ENCODE measurements at regions not wholly inside any gene's neighbourhood (a gene's known extent, or its start where the extent isn't known, plus 50 kb on each side); places are given as distances from the start of the nearest gene placed in this dataset.

DNA sequence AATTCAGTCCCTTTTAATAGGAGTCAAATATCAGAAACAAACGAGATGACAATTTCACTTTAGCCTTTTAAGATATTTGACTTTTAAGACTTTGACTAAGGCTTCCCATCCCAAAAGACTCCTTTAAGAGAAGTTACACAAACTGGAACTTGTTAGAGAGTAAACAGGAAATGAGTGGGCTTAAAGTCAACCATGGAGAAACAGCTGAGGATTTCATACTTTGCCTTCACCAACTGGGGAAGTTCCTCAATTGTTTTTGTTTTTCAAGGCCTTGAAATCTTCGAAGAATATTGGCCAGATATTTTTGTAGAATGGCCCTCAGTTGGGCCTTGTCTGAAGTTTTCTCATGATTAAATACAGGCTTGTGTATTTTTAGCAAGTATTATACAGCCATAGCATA, 227.3 kb downstream of the POU4F1 start:
- DNase-seq (ENCODE audit: low read depth, low spot score): no peak
- H3K4me3 ChIP-seq (ENCODE audit: low read length): no peak overlapping the region

GRCh38 chr13:78372581-78372980, 230.8 kb downstream of the POU4F1 start:
- no peak overlapping the region for H3K4me3 ChIP-seq (ENCODE audit: low read length)
- DNase-seq (ENCODE audit: low read depth, low spot score): no peak

DNA sequence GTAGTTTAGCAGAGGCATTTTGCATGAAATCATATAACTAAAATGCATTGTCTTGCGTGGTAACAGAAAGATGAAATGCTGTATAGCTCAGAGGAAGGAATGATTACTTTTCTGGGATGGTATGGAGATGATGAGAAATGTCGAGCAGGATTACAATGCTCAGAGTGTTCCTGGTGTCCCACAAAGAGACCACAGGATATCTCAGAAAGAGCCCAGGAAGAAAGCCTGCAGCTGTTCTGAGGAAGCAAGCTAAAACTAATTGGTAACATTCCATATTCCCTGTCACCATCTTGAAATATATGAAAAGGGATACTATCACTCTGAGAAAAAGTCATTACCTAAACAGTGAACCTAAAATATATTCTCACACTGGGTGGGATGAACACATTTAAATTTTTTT, 233.1 kb downstream of the POU4F1 start:
- no peak for DNase-seq (ENCODE audit: low read depth, low spot score)
- no peak overlapping the region for H3K4me3 ChIP-seq (ENCODE audit: low read length)

GRCh38 chr13:78364711-78365110, 238.6 kb downstream of the POU4F1 start:
- H3K4me3 ChIP-seq (ENCODE audit: low read length): no peak overlapping the region
- no peak for DNase-seq (ENCODE audit: low read depth, low spot score)

GRCh38 chr13:78341032-78341431, 262.3 kb downstream of the POU4F1 start:
- no peak overlapping the region for H3K4me3 ChIP-seq (ENCODE audit: low read length)
- no peak for DNase-seq (ENCODE audit: low read depth, low spot score)

DNA sequence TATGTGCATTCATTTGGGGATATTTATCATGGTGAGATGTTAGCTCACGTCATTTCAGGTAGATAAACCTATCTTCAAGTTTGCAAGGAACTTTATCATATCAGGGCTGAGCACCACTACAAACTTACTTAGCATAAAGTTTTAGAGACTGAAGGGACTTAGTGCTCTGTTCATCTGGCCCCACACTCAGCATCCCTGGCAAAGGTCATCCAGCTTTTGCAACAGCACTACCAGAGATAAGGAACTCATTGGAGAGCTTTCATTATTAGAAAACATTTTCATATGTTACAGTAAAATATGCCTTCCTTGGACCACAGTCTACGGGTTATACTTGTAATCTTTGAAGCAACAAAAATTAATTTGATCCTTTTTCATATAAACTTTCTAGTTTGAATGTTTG, 263.4 kb downstream of the POU4F1 start:
- no peak overlapping the region for H3K4me3 ChIP-seq (ENCODE audit: low read length)
- no peak for DNase-seq (ENCODE audit: low read depth, low spot score)

DNA sequence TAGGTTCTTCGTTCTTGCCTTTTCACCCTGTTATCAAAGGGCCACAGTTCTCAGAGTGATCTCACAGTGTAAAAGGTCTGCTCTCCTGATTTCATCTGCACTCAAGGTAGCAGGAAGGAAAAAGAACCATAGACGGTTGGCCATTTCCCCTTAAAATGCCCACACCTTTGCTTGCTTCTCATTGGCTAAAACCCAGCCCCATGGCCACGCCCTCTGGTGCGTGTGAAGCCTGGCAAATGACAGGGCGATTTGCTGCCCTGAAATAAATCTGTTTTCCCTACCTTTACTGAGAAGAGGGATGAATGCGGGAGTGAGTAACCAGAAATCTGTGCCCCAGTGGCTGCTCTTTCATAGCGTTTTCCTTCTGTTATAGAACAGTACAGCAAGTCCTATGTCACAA, 269.3 kb downstream of the POU4F1 start:
- no peak overlapping the region for H3K4me3 ChIP-seq (ENCODE audit: low read length)
- DNase-seq (ENCODE audit: low read depth, low spot score): no peak

- no peak overlapping the region for H3K4me3 ChIP-seq (ENCODE audit: low read length)
- no peak for DNase-seq (ENCODE audit: low read depth, low spot score)
Observed at GRCh38 chr13:78326633-78327032, 276.7 kb downstream of the POU4F1 start.

GRCh38 chr13:78325585-78325984, 277.8 kb downstream of the POU4F1 start:
- no peak for DNase-seq (ENCODE audit: low read depth, low spot score)
- H3K4me3 ChIP-seq (ENCODE audit: low read length): no peak overlapping the region

DNA sequence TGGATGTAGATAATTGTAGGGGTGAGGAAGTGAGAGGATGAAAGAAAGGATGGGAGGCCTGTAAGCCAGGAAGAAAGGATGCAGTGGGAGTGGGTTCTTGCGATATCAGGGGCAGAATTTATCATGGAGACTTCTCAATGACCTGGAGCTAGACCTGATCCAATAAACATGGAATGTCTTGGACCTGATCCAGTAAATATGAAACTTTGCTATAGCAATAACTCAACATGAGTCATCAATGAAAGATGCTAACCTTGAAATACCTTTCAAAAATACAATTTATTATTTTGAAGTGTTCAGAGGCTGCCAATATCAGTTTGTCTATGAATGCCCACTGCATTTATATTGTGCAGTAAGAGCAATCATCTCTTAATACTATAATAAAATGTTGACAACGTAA, 279.5 kb downstream of the POU4F1 start:
- no peak for DNase-seq (ENCODE audit: low read depth, low spot score)
- H3K4me3 ChIP-seq (ENCODE audit: low read length): no peak overlapping the region

DNA sequence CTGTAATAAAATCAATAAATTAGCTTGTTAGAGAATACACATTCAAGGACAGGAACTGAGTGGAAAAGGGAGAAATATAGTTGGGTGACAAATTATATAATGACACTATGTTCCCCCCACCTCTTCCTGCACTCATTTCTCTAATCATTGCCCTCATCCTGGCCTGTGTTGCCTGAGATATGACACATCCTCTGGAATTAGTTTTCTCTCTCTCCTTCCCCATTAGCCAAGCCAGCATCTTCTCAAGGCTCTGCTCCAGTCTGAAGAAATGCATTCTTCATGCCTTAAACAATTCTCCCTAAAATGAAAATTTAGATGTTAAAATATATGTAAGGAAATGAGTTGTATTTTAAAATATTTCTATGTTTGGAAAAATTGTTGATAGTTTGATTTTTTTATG, 280.3 kb downstream of the POU4F1 start:
- H3K4me3 ChIP-seq (ENCODE audit: low read length): no peak overlapping the region
- DNase-seq (ENCODE audit: low read depth, low spot score): no peak

- no peak for DNase-seq (ENCODE audit: low read depth, low spot score)
- no peak overlapping the region for H3K4me3 ChIP-seq (ENCODE audit: low read length)
Observed at GRCh38 chr13:78319101-78319627, 284.2 kb downstream of the POU4F1 start.

DNA sequence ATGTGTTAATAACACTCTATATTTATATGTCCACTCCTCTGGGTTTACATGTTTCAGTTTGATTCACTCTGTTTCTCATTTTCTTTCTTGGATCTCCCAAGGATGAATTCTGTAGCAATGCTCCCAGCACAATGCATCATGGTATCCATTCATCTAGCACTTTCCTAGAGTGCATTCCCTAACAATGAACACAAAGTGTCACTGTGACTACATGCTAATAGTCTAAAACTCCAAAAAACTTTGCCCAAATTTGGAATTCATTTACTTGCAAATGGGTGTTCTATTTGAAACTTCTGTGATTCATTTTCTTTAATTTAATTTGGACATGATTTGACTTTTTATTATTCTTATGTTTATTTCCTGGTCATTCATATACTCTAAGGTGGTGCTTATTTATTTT, 286.3 kb downstream of the POU4F1 start:
- no peak overlapping the region for H3K4me3 ChIP-seq (ENCODE audit: low read length)
- DNase-seq (ENCODE audit: low read depth, low spot score): no peak

GRCh38 chr13:78309497-78310180, 293.7 kb downstream of the POU4F1 start:
- DNase-seq (ENCODE audit: low read depth, low spot score): no peak
- no peak overlapping the region for H3K4me3 ChIP-seq (ENCODE audit: low read length)

- no peak for DNase-seq (ENCODE audit: low read depth, low spot score)
- no peak overlapping the region for H3K4me3 ChIP-seq (ENCODE audit: low read length)
Observed at GRCh38 chr13:78306519-78307206, 296.7 kb downstream of the POU4F1 start.

GRCh38 chr13:78305171-78305570, 298.2 kb downstream of the POU4F1 start:
- H3K4me3 ChIP-seq (ENCODE audit: low read length): no peak overlapping the region
- DNase-seq (ENCODE audit: low read depth, low spot score): no peak

GRCh38 chr13:78299832-78300623, 303.3 kb downstream of the POU4F1 start:
- no peak for DNase-seq (ENCODE audit: low read depth, low spot score)
- no peak overlapping the region for H3K4me3 ChIP-seq (ENCODE audit: low read length)

GRCh38 chr13:78298657-78299056, 304.7 kb downstream of the POU4F1 start:
- no peak for DNase-seq (ENCODE audit: low read depth, low spot score)
- H3K4me3 ChIP-seq (ENCODE audit: low read length): no peak overlapping the region

DNA sequence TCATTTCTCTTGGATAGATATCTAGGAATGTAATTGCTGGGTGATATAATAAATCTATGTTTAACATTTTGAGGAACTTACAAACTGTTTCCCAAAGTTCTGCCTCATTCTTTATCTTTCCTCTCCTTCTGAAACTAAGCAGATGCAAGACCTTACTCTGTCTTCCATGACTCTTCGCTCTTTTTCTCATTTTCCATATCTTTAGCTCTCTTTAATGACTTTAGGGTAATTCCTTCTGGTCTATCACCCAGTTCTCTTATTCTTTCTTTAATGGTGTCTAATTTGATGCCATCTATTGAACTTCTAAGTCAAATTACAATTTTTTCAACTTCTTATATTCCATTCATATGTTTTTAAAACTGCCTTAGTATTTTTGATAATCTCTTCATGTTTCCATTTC, 316.6 kb downstream of the POU4F1 start:
- DNase-seq (ENCODE audit: low read depth, low spot score): no peak
- no peak overlapping the region for H3K4me3 ChIP-seq (ENCODE audit: low read length)

- no peak overlapping the region for H3K4me3 ChIP-seq (ENCODE audit: low read length)
- no peak for DNase-seq (ENCODE audit: low read depth, low spot score)
Observed at GRCh38 chr13:78265098-78265497, 338.3 kb downstream of the POU4F1 start.

Data from Jurkat, Clone E6-1 (cell line).